Occipital lobe (tissue), 1 donor: ENCODE measurements at regions not wholly inside any gene's neighbourhood (a gene's known extent, or its start where the extent isn't known, plus 50 kb on each side); places are given as distances from the start of the nearest gene placed in this dataset.
A peak's percentile ranks its signal among the peaks of the same experiment; 100 is the strongest.
"Not testable (repeated sequence)": the region's sequence is repeated elsewhere in the genome, so short reads cannot be mapped to it uniquely, and the experiment has no call there.

Experiments
- DNase-seq: peaks from one replicate; lab custom pipeline; 2025; lab: John Stamatoyannopoulos, UW

DNA sequence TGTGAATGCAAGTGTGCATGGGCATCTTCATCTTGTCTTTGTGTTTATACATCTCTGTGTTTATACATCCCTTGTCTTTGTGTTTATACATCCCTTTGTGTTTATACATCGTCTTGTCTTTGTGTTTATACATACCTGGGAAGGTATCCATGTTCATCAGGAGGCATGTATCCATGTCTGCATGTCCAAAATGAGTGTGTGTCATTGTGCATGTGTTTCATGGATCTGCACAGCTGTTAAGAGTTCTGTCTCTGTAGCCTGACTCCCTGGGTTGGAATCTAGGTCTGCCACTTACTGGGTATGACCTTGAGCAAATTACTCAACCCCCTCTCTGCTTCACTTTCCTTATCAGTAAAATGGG lies 50.1 kb upstream of the SIRPA start:
- no peak for DNase-seq

DNA sequence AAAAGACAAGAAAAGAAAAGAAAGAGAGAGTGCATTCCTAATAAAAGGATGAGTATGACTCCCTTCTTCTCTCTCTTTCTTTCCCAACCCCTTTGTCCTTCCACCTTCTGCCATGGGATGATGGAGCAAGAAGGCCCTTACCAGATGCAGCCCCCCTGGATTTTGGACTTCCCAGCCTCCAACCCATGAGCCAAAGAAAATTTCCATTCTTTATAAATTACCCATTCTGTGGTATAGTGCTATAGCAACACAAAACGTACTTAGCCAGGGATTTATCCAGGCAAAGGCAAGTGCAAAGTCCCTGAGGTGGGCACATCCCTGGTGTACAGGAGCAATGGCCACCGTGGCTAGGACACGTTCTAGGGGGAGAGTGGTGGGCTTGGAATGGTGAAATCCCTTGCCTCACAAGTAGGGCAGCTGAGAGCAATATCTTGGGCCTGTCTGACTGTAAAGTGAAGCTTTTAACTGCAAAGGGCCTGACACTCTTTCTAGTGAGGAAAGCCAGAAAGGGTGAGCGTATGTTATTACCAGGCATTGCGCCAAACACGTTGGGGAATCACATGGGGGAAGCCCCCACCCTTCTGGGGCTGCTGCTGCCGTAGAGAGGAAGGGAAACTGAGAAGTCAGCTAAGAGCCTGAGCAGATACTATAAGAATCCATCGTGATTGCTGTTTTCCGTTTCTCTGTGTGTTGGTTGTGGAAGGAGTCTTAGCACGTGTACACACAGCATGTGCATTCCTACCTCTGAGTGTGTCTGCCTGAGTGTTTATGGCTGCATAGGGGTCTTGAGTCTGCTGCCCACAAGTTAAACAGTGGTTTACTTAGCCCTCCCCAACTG lies 50.7 kb upstream of the SIRPA start:
- DNase-seq: no peak

DNA sequence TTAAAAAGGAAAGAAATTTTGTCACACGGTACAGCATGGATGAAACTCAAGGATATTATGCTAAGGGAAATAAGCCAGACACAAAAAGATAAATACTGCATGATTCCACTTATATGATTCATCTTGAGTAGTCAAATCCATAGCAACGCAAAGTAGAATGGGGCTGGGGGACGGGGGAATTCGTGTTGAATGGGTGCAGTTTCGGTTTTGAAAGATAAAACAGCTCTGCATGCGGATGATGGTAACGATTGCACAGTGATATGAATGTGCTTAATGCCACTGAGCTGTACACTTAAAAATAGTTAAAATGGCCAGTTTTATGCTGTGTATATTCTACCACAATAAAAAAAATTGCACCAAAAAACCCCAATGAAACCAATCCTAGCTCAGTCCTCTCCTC lies 52.9 kb upstream of the SIRPA start:
- DNase-seq: no peak

DNA sequence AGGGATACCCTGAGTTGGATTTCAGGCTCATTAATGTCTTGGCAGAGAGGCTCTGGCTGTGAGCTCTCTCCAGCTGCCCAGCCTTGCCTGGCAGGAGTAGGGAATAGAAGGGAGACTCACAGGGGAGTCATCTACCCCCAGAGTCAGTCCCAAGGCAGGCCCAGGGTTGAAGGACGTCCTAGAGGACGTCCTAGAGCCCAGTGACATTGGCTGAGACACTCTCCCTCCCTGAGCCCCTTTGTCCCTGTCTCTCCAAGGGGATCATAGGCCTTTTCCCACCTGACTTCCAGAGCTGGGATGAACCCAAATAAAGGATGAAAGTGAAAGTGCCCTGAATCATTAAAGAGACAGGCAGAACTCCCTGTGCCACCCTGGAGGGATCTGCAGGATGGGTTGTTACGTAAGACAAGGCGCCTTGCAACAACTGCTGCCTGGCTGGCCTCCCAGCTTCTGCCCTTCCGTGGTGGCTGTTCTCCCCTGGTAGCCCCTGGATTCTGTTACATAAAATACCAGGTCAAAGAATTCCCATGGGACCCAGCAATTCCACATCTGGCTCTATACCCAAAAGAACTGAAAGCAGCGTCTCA lies 53.6 kb upstream of the SIRPA start:
- peak; percentile 29 for DNase-seq

DNA sequence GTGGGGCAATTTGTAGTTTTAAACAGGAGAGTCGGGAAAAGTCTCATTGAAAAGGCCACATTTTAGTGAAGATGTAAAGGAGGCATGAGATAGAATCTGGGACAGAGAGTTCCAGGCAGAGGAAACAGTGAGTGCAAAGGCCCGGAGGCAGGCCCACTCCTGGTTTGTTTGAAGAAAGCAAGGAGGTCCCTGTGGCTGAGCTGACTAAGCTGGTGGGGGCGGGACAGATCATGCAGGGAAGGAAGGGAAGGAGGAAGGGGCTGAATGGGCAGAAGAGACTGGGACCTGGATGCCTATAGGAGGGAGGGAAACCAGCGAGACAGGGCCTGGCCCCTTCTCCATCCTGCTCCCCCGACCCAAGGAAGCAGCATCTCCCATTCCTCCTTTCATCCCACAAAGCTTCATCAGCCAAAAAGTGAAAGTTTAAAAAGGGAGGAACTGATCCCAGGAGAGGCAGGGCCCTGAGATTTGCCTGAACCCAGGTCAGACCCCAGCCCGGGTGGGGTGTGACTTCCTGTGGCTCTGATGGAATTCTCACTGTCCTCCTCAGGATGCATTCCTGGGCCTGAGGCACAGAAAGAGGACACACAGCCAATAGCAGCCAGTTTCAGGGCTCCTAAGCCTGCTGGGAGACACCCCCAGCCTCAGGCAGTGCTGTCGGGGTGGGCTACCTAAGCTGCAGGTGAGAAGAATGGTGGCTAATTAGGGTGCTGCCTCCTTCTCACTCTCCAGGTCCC lies 54.2 kb upstream of the SIRPA start:
- no peak for DNase-seq

DNA sequence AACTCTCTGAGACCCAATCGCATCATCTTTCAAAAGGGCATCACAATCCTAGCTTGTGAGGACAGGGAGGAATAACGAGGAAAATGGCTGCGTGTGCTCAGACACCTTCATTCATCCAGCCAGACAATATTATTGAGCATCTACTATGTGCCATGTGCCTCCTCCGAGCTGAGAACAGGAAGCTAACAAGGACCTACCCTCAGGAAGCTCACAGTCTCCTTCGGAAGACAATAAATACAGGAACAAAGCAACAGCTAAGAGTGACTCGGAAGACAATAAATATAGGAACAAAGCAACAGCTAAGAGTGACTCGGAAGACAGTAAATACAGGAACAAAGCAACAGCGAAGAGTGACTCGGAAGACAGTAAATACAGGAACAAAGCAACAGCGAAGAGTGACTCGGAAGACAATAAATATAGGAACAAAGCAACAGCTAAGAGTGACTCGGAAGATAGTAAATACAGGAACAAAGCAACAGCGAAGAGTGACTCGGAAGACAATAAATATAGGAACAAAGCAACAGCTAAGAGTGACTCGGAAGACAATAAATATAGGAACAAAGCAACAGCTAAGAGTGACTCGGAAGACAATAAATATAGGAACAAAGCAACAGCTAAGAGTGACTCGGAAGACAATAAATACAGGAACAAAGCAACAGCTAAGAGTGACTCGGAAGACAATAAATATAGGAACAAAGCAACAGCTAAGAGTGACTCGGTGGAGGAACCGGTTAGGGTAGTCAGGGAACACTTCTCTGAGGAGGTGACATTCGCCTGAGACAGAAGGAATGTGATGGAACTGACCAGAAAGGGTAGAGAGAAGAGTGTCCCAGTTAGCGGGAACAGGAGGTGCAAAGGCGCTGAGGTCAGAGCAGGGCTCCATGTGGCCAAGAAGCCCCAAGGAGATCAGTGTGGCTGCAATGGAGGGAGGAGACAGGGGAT lies 55.6 kb upstream of the SIRPA start:
- not testable (repeated sequence) for DNase-seq

DNA sequence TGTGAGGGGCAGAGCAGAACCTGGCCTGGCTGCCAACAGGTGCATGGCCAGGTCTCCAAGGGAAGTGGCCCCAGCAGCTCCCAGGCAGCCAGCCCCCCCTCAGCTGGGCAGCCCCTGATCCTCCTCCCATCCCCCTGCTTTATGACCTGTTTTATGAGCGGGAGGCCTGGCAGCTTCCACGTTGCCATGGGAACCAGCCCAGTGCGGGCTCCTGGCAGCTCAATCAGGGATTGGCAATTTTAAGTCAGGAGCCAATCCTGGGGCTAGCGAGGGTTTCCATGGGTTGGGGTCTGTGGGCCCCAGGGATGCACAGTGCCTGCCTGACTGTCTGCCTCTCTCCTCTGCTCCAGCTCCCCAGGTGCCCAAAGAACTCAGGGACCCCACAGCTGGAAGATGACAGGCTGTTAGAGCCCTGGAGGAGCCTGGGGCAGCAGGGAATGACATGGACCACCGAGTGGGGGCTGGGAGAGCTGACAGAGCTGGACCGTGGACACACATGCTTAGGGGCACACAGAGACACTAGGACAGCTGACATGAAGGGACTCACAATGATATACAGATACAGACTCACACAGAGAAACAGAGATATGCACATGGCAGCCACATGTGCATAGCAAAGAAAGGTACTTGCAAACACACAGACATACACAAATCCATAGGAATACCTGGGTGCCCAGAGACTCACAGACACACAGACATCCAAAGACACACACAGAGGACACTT lies 56.5 kb upstream of the SIRPA start:
- DNase-seq: no peak

DNA sequence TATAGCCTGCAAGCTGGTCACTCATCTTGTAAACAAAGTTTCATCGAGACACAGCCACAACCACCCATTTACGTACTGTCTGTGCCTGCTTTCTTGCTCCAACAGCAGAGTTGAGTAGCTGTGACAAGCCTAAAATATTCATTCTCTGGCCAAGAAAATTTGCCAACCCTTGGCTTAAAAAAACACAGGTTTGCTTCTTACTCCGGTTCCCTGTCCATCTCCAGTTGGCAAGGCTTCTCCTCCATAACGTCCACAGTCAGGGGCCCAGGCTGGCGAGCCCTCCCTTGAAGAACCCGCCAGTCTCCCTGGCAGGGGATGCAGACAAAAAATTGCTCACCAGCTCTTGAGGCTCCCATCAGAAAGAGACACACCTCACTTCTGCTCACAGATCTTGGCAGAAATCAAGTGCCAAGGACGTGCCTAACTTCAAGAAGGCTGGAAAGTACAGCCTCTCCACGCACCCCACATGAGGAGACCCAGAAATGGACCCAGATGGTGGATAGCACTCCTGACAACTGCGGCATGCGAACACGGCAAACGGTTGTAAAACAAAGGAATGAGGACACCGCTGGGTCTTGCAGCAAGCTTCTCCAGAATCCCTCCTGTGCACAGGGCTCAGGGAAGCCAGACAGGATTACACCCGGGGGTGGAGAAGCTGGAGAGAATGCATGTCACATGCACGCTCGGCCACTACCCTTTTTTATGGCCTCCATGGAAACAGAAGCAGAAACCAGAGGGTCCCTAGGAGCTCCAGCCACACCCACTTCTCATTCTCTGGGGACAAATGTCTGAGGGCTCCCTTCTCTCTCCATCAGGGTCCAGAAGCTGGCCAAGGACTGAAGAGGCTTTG lies 59.8 kb upstream of the SIRPA start:
- DNase-seq: peak; percentile 47

DNA sequence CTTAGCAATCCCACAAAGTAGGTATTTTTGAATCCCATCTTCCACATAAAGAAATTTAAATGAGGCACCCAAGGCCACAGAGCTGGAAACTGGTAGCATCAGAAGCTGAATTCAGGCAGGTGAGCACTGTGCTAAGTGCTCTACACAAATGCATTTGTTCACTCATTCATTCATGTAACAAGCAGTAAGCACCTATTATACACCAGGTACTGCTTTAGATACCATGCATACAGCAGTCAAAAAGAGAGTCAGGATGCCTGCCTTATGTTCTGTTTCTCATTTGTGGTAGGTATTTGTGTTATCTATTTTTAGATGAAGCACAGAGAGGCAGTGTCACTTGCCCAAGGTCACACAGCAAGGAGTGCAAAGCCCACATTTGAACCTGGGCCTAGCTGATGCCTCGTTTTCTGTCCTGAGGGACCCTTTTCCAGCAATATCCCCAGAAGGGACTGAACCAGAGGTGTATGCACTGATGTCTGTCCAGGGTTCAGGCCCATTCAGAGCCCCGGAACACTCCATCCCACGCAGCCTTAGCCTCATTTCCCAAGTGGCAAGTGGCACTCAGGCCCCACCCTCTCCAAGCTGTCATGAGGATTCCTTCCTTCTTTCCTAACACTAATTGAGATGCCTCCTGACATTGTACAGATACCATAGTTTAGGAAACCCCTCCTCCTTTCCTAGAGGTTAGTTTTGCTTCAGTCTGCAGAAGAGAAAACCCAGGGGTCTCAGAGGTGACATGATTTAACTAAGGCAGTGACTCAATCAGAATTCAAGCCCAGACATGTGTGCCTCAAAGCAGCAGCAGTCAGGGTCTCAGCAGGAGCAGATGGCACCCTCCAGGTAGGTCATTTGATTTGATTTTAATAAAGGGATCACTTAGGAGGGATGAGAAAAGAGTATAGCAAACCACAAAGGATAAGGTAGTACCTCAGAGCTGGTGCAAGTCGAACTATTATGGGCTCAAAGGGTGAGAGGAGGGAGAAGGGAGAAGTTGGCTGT lies 61.2 kb upstream of the SIRPA start:
- no peak for DNase-seq

DNA sequence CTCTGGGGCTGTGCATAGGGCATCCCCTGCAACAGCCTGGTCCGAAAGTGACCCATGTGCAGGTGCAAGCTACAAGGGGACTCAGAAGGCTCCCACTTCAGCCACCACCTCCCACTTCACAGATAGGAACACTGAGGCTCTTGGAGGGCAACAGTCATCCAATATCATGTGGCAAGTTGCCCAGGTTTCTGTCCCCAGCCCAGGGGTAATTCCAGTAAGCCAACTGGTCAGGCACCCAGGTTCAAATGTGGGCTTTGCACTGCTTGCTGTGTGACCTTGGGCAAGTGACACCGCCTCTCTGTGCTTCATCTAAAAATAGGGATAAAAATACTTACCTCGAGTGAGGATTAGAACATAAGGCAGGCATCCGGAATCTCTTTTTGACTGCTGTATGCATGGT lies 62.0 kb upstream of the SIRPA start:
- DNase-seq: no peak

DNA sequence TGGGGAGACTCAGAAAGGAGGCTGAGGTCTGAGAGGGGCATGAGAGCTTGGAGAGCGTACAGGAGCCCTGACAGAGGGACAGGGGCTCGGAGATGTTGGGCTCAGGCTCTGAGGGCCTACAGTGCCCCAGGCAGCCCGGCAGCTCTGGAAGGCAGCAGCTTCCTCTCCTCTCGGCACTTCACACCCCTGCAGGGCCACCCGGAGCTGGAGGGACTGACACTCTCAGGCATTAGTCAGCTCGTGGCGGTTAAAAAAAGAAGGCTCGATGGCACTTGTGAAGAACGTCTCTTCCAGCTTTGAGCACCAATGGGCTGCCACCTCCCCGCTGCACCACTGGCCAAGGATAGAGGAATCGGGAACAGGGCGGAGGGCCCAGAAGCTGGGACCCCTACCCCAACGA lies 62.6 kb upstream of the SIRPA start:
- DNase-seq: peak; percentile 46

DNA sequence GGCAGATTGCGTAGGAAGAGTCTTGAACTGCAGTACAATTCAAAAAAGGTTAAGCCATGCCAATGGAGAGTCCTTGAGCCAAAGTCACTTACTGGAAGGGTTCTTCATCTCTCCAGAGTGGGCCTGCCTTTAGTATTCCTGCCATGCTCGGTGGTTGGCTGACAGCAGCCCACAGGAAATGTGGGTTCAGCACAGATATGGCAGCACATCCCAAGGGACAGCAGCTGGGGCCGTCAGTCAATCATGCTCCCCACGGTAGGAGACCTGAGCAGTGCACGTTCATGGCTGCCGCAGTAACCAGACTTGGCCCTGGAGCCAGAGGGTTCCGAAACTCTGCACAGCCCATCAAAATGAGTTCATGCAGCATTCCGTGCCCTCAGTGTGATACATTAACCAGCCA lies 63.6 kb upstream of the SIRPA start:
- DNase-seq: no peak

DNA sequence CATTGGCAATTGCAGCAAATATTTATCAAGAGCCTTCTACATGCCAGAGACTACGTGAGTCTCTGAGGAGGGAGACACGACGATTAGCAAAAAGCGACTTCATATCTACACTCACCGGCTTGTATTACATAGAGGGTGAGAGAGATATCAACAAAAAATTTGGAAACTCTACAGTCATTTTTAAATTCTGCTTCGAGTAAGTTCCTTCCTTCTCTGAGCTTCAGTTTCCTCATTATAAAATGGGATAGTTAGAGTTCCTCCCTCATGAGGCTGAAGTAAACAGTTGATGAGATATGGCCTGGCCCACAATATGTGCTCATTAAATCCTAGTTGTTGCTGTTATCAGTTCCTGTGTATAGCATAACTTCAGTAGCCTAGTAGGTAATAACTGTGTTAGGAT lies 64.1 kb upstream of the SIRPA start:
- DNase-seq: no peak

DNA sequence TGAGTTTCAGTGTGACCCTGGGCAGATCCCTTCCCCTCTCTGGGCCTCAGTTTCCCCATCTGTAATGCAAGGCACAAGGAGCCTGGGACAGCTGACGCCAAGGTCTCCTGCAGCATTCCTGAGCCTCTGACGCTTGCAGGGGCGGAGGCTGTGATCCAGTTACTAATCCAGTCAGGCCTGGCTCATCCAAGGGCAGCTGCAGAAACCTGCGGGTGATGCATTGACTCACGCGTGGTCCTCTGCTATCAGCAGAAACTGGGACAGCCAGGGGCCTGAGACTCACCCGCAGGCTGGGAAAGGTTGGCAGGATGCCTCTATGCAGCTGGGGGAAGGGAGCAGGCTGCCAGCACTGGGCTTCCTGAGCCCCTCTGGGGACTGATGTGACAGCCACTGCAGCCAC lies 65.0 kb upstream of the SIRPA start:
- DNase-seq: peak; percentile 80

DNA sequence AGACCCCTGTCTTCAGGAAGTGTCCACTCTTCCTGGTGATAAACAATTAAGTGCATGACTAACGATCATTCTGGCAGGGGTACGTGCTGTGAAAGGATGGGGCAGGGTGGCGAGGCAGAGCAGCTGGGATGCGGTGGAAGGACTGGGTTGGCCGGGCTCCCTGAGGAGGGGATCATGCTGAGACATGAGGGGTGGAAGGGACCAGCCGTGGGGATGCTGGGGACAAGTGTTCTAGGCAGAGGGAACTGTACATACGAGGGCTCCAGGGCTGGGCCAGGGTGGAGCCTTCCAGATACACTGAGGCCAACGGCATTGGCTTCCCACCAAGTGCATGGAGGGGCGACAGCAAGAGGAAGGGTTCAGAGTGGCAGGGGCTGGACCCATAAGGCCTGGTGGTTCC lies 65.7 kb upstream of the SIRPA start:
- no peak for DNase-seq

DNA sequence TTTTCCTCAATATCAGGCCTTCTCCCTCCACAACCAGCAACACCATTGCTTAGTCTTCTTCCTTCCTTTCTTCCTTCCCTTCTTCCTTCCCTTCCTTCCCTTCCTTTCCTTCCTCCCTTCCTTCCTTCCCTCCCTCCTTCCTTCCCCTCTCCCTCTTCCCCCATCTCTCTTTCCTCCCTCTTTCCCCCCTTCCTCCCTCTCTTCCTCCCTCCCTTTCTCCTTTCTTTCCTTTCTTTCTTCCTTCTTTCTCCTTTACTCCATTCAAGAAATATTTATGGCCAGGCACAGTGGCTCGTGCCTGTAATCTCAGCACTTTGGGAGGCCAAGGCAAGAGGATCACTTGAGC lies 66.4 kb upstream of the SIRPA start:
- no peak for DNase-seq

DNA sequence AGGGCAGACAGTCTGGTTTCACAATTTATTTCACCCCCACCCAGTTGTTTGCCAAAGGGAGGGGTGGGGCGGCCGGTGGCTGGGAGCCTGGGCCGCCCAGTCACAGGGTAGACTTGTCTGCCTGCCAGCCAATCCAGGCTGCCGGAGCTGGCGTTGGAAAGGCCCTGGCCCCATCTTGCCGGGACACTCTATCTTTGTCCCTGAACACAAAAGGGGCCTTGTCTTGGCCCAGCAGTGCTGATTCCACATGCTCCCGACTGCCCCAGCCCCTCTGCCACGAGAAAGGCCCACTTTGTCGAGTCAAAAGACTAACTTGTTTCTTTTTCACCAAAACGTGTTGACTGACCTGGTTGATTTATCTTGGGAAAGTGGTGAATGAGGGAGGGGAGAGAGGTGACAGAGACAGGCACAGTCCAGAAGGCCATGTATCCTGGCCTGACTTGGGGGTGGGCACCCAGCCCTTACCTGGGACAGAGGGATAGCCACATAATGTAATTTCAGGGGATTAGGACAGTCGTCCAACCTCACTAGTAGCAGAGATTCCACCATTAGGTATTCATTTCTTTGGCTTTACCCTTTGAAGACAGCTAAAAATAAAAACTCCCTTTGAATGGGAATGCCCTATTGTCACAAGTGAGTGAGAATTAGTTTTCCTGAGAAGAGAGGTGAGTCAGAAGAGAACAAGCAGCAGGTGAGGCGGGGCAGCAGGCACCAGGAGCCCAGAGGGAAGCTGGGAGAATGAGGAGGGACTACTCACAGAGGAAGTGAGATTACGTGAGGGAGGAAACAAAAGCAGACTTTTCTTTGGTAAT lies 67.0 kb upstream of the SIRPA start:
- peak; percentile 91 for DNase-seq

DNA sequence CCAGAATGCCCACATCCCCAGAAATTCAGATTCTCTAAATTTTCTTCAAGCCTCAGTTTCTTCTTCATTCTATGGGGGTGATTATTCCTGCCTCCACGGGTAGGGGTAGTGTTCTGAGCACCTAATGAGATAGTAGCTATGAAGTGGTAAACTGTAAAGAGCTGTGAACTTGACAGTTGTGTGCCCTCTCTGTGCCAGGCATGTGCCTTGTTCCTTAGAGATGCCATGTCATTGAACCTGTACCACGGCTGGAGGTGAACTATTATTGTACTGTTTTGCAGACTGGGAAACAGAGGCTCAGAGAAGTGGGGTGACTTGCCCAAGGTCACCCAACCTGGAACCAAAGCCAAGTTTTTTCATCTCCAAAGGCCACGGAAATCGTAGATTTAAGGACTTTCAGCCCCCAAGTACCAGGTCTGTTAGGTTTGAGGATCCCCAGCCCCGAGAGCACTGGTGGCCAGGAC lies 67.7 kb upstream of the SIRPA start:
- DNase-seq: no peak
